Activated CD4-positive, alpha-beta memory T cell treated with anti-CD3 and anti-CD28 coated beads, Interleukin-2, amount 10 ng/mL, durations not matched to agents 7 days and 5 days (primary cell): ENCODE measurements at regions not wholly inside any gene's neighbourhood (a gene's known extent, or its start where the extent isn't known, plus 50 kb on each side); places are given as distances from the start of the nearest gene placed in this dataset.

ENCODE experiments used
- CTCF ChIA-PET: fragments of 350-600 bp; sonication (Branson Sonifier 250); formaldehyde crosslinking; loops from one replicate; lab custom pipeline; 2021; ENCODE audit warnings: antibody characterized with exemption, inconsistent platforms; lab: Charles Lee
- POLR2A ChIA-PET: fragments of 350-600 bp; sonication (Branson Sonifier 250); formaldehyde crosslinking; loops from one replicate; lab custom pipeline; 2021; ENCODE audit warnings: antibody characterized with exemption; lab: Charles Lee
- DNase-seq: peaks from one replicate; pipeline ENCODE4 v3.0.0-alpha.2; 2020
- H3K27ac Mint-ChIP-seq: one replicate; pipeline ENCODE4 v1.8.0; 2021; ENCODE audit warnings: mild to moderate bottlenecking, mixed read lengths
- H3K27me3 Mint-ChIP-seq: one replicate; pipeline ENCODE4 v1.8.0; 2021; ENCODE audit warnings: mixed read lengths
- H3K36me3 Mint-ChIP-seq: one replicate; pipeline ENCODE4 v1.8.0; 2021; ENCODE audit warnings: low read depth, mixed read lengths
- H3K4me1 Mint-ChIP-seq: one replicate; pipeline ENCODE4 v1.8.0; 2021; ENCODE audit warnings: mixed read lengths
- H3K4me3 Mint-ChIP-seq: one replicate; pipeline ENCODE4 v1.8.0; 2021; ENCODE audit warnings: mild to moderate bottlenecking, mixed read lengths
- H3K9me3 Mint-ChIP-seq: one replicate; pipeline ENCODE4 v1.8.0; 2021; ENCODE audit warnings: mixed read lengths

GRCh38 chr4:57234252-57234775 is 124.1 kb upstream of the IGFBP7 start:
- H3K4me1 Mint-ChIP-seq: no peaks in the 10 kb centered on the region
- H3K27ac Mint-ChIP-seq: no peak overlapping the region
- DNase-seq: no peak
- no peaks in the 10 kb centered on the region for H3K36me3 Mint-ChIP-seq
- POLR2A ChIA-PET: no interaction called here
- H3K4me3 Mint-ChIP-seq: no peak overlapping the region
- H3K27me3 Mint-ChIP-seq: no peaks in the 10 kb centered on the region
- H3K9me3 Mint-ChIP-seq: no peaks in the 10 kb centered on the region
- CTCF ChIA-PET: interaction anchor here (1.4 kb wide), 1 partner anchor 71 kb away, joined by 5 read pairs; no protein-coding TSS in a partner anchor

- CTCF ChIA-PET: interaction anchor here (1.4 kb wide), 1 partner anchor 70 kb away, joined by 5 read pairs; no protein-coding TSS in a partner anchor
- Mint-ChIP-seq H3K4me3 (no peak overlapping the region), H3K9me3 (no peaks in the 10 kb centered on the region), H3K27ac (no peak overlapping the region), H3K4me1 (no peaks in the 10 kb centered on the region), H3K27me3 (no peaks in the 10 kb centered on the region), H3K36me3 (no peaks in the 10 kb centered on the region)
- DNase-seq: no peak
- POLR2A ChIA-PET: no interaction called here
These were observed 123.2 kb upstream of the IGFBP7 start for GRCh38 chr4:57233386-57233785.

GRCh38 chr4:57231781-57232180 is 121.6 kb upstream of the IGFBP7 start:
- H3K27me3 Mint-ChIP-seq: no peaks in the 10 kb centered on the region
- no peak overlapping the region for H3K27ac Mint-ChIP-seq
- no peaks in the 10 kb centered on the region for H3K4me1 Mint-ChIP-seq
- H3K4me3 Mint-ChIP-seq: no peak overlapping the region
- ChIA-PET CTCF (no interaction called here), POLR2A (no interaction called here)
- no peaks in the 10 kb centered on the region for H3K36me3 Mint-ChIP-seq
- H3K9me3 Mint-ChIP-seq: no peaks in the 10 kb centered on the region
- no peak for DNase-seq

- no peak for DNase-seq
- Mint-ChIP-seq H3K27me3 (no peaks in the 10 kb centered on the region), H3K4me3 (no peak overlapping the region), H3K27ac (no peak overlapping the region), H3K4me1 (no peaks in the 10 kb centered on the region), H3K36me3 (no peaks in the 10 kb centered on the region), H3K9me3 (no peaks in the 10 kb centered on the region)
- ChIA-PET CTCF (no interaction called here), POLR2A (no interaction called here)
These were observed 110.5 kb upstream of the IGFBP7 start for GRCh38 chr4:57220734-57221133.

GRCh38 chr4:57220172-57220571 is 110.0 kb upstream of the IGFBP7 start:
- Mint-ChIP-seq H3K4me1 (no peaks in the 10 kb centered on the region), H3K4me3 (no peak overlapping the region), H3K27me3 (no peaks in the 10 kb centered on the region), H3K9me3 (no peaks in the 10 kb centered on the region), H3K27ac (no peak overlapping the region), H3K36me3 (no peaks in the 10 kb centered on the region)
- DNase-seq: no peak
- ChIA-PET POLR2A (no interaction called here), CTCF (no interaction called here)

- no peaks in the 10 kb centered on the region for H3K9me3 Mint-ChIP-seq
- H3K27ac Mint-ChIP-seq: no peak overlapping the region
- no peaks in the 10 kb centered on the region for H3K27me3 Mint-ChIP-seq
- H3K36me3 Mint-ChIP-seq: no peaks in the 10 kb centered on the region
- no peak for DNase-seq
- no peaks in the 10 kb centered on the region for H3K4me1 Mint-ChIP-seq
- POLR2A ChIA-PET: no interaction called here
- CTCF ChIA-PET: no interaction called here
- H3K4me3 Mint-ChIP-seq: no peak overlapping the region
These were observed 109.2 kb upstream of the IGFBP7 start for GRCh38 chr4:57219431-57219830.

- no peak overlapping the region for H3K27ac Mint-ChIP-seq
- CTCF ChIA-PET: no interaction called here
- DNase-seq: no peak
- H3K27me3 Mint-ChIP-seq: no peaks in the 10 kb centered on the region
- no peaks in the 10 kb centered on the region for H3K9me3 Mint-ChIP-seq
- H3K36me3 Mint-ChIP-seq: no peaks in the 10 kb centered on the region
- POLR2A ChIA-PET: no interaction called here
- H3K4me3 Mint-ChIP-seq: no peak overlapping the region
- H3K4me1 Mint-ChIP-seq: no peaks in the 10 kb centered on the region
These were observed 104.6 kb upstream of the IGFBP7 start for GRCh38 chr4:57214654-57215411.

GRCh38 chr4:57211131-57211530 is 100.9 kb upstream of the IGFBP7 start:
- no peak overlapping the region for H3K4me3 Mint-ChIP-seq
- no peaks in the 10 kb centered on the region for H3K36me3 Mint-ChIP-seq
- no peaks in the 10 kb centered on the region for H3K9me3 Mint-ChIP-seq
- DNase-seq: no peak
- POLR2A ChIA-PET: no interaction called here
- no peak overlapping the region for H3K27ac Mint-ChIP-seq
- H3K4me1 Mint-ChIP-seq: no peaks in the 10 kb centered on the region
- H3K27me3 Mint-ChIP-seq: no peaks in the 10 kb centered on the region
- CTCF ChIA-PET: interaction anchor here (1.9 kb wide), 1 partner anchor 47 kb away, joined by 6 read pairs; no protein-coding TSS in a partner anchor

GRCh38 chr4:57206172-57206571 is 96.0 kb upstream of the IGFBP7 start:
- Mint-ChIP-seq H3K4me3 (no peak overlapping the region), H3K9me3 (no peaks in the 10 kb centered on the region), H3K36me3 (no peaks in the 10 kb centered on the region), H3K4me1 (no peaks in the 10 kb centered on the region), H3K27ac (no peak overlapping the region), H3K27me3 (peaks cover 5% of the 10 kb centered on the region)
- DNase-seq: no peak
- CTCF ChIA-PET: interaction anchor here (1.1 kb wide), 1 partner anchor 15 kb away, joined by 3 read pairs; no protein-coding TSS in a partner anchor
- POLR2A ChIA-PET: no interaction called here

GRCh38 chr4:57205580-57205979 is 95.4 kb upstream of the IGFBP7 start:
- Mint-ChIP-seq H3K36me3 (no peaks in the 10 kb centered on the region), H3K4me1 (no peaks in the 10 kb centered on the region), H3K27me3 (peaks cover 5% of the 10 kb centered on the region), H3K27ac (no peak overlapping the region), H3K9me3 (no peaks in the 10 kb centered on the region), H3K4me3 (no peak overlapping the region)
- POLR2A ChIA-PET: no interaction called here
- CTCF ChIA-PET: no interaction called here
- no peak for DNase-seq

GRCh38 chr4:57200799-57201327 is 90.7 kb upstream of the IGFBP7 start:
- H3K4me1 Mint-ChIP-seq: no peaks in the 10 kb centered on the region
- H3K27ac Mint-ChIP-seq: no peak overlapping the region
- no peaks in the 10 kb centered on the region for H3K36me3 Mint-ChIP-seq
- no peak overlapping the region for H3K4me3 Mint-ChIP-seq
- DNase-seq: no peak
- peaks cover 3% of the 10 kb centered on the region for H3K27me3 Mint-ChIP-seq
- POLR2A ChIA-PET: no interaction called here
- CTCF ChIA-PET: interaction anchor here (1.0 to 2.4 kb wide), 3 partner anchors 11 to 37 kb away, joined by 3 to 13 read pairs (median 8); no protein-coding TSS in a partner anchor
- H3K9me3 Mint-ChIP-seq: no peaks in the 10 kb centered on the region

GRCh38 chr4:57199267-57199666 is 89.1 kb upstream of the IGFBP7 start:
- DNase-seq: no peak
- Mint-ChIP-seq H3K36me3 (no peaks in the 10 kb centered on the region), H3K4me3 (no peak overlapping the region), H3K27me3 (peaks cover under 1% of the 10 kb centered on the region), H3K4me1 (no peaks in the 10 kb centered on the region), H3K27ac (no peak overlapping the region), H3K9me3 (no peaks in the 10 kb centered on the region)
- ChIA-PET CTCF (interaction anchor here (2.0 to 2.4 kb wide), 2 partner anchors 9 to 35 kb away, joined by 8 to 13 read pairs; no protein-coding TSS in a partner anchor), POLR2A (no interaction called here)

GRCh38 chr4:57195622-57196021 is 85.4 kb upstream of the IGFBP7 start:
- peaks cover 3% of the 10 kb centered on the region for H3K27me3 Mint-ChIP-seq
- ChIA-PET POLR2A (no interaction called here), CTCF (no interaction called here)
- H3K4me1 Mint-ChIP-seq: no peaks in the 10 kb centered on the region
- no peaks in the 10 kb centered on the region for H3K36me3 Mint-ChIP-seq
- H3K4me3 Mint-ChIP-seq: no peak overlapping the region
- no peaks in the 10 kb centered on the region for H3K9me3 Mint-ChIP-seq
- DNase-seq: no peak
- H3K27ac Mint-ChIP-seq: no peak overlapping the region
